HUES48 (cell line): ENCODE measurements at regions not wholly inside any gene's neighbourhood (a gene's known extent, or its start where the extent isn't known, plus 50 kb on each side); places are given as distances from the start of the nearest gene placed in this dataset.
"Not testable (repeated sequence)": the region's sequence is repeated elsewhere in the genome, so short reads cannot be mapped to it uniquely, and the experiment has no call there.

Experiments used
- H3K27ac ChIP-seq: one replicate; pipeline ENCODE4 v1.7.0; 2013; ENCODE audit warnings: low read depth, low read length, inconsistent platforms
- H3K27me3 ChIP-seq: 2 replicates; pipeline ENCODE4 v1.6.1; 2013; ENCODE audit warnings: mild to moderate bottlenecking, low read length; ENCODE audit not compliant: control insufficient read depth, insufficient read depth
- H3K36me3 ChIP-seq: 2 replicates; pipeline ENCODE4 v1.6.1; 2013; ENCODE audit warnings: low read length; ENCODE audit not compliant: control insufficient read depth, insufficient read depth
- H3K4me1 ChIP-seq: 2 replicates; pipeline ENCODE4 v1.6.1; 2013; ENCODE audit warnings: mild to moderate bottlenecking, low read length; ENCODE audit not compliant: control insufficient read depth, insufficient read depth
- H3K4me3 ChIP-seq: 2 replicates; pipeline ENCODE4 v1.5.1; 2013; ENCODE audit warnings: mild to moderate bottlenecking, low read depth, low read length
- H3K9ac ChIP-seq: 2 replicates; pipeline ENCODE4 v1.6.1; 2013; ENCODE audit warnings: mild to moderate bottlenecking, low read depth, low read length, moderate library complexity
- H3K9me3 ChIP-seq: 2 replicates; pipeline ENCODE4 v1.6.1; 2013; ENCODE audit warnings: low read length; ENCODE audit not compliant: control insufficient read depth, insufficient read depth

DNA sequence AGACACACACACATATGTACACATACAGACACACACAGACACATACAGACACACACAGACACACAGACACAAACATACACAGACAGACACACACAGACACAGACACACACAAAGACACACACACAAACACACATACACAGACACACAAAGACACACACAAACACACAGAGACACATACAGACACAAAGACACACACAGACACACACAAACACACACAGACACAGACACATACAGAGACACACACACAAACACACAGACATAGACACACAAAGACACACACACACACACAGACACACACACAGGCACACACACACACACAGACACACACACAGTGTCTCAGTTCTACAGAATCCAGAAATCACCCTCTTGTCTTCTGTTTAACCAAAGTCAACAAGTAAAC, 280.7 kb downstream of the ASMT start:
- H3K27ac ChIP-seq, result no peak overlapping the region
- no peaks in the 10 kb centered on the region for H3K27me3 ChIP-seq
- no peak overlapping the region for H3K9ac ChIP-seq
- no peaks in the 10 kb centered on the region for H3K4me1 ChIP-seq
- H3K4me3 ChIP-seq, result no peak overlapping the region
- no peaks in the 10 kb centered on the region for H3K36me3 ChIP-seq
- H3K9me3 ChIP-seq, result no peaks in the 10 kb centered on the region

DNA sequence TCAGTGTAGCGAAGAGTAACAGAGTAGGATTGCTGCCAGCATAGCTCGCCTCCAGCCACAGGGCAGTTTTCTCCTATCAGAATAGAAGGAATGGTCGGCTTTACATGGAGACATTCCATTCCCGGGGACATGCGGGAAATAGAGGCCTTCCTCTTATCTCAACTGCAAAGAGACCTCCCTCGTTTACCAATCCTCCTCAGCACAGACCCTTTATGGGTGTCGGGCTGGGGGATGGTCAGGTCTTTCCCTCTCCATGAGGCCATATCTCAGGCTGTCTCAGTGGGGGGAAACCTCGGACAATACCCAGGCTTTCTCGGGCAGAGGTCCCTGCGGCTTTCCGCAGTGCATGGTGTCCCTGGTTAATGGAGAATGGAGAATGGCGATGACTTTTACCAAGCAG, 285.0 kb downstream of the ASMT start:
- H3K27me3 ChIP-seq, result no peaks in the 10 kb centered on the region
- no peak overlapping the region for H3K4me3 ChIP-seq
- H3K36me3 ChIP-seq, result no peaks in the 10 kb centered on the region
- H3K4me1 ChIP-seq, result no peaks in the 10 kb centered on the region
- no peaks in the 10 kb centered on the region for H3K9me3 ChIP-seq
- no peak overlapping the region for H3K9ac ChIP-seq
- H3K27ac ChIP-seq, result no peak overlapping the region

DNA sequence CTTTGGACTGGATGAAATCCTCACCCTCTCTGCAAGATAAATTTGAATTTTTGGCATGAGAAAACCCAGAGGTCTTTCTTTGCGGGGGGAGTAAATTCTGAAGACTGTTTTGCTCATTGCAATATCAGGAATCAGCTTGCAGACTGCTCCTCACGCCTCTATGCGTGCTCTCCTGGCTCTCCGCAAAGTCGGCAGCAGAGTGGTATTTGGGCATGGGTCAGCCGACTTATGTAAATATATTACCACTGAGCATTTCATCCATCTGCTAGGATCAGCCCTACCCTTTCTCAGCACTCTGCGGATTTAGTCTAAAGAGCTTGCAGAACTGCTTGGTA, 288.0 kb downstream of the ASMT start:
- no peaks in the 10 kb centered on the region for H3K9me3 ChIP-seq
- no peaks in the 10 kb centered on the region for H3K27me3 ChIP-seq
- H3K27ac ChIP-seq, result no peak overlapping the region
- H3K4me3 ChIP-seq, result no peak overlapping the region
- no peaks in the 10 kb centered on the region for H3K36me3 ChIP-seq
- no peaks in the 10 kb centered on the region for H3K4me1 ChIP-seq
- no peak overlapping the region for H3K9ac ChIP-seq

DNA sequence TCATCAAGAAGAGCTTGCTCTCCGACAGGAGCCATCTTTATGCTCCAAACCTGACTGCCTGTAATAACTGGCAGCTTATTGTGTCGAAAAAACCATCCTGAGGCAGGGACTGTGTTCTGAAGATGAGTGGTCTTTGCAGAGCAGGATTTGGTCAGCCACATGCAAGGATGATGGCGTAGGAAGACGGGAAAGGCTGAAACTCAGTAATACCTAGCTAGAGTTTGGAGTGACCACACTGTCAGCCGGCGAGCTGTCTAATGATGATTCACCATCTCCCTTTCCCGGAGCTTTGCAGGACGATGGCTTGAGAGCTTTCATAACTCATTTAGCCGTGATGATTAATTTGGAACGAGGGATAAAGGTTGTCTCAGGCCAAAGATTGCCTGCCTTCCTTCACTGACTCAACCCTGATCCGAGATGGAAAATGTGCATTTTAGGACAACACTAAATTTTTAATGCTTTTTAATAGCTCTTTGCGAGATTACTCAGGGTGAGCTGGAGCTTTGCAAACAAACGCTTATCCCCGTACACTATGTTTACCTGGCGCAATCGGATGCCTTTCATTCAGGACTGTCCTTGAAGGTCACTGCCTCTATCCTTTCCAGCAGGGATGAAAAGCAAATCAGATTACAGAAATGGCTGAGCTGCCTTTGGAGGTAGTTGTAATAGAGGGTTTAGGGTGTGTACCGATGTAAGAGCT, 288.5 kb downstream of the ASMT start:
- no peaks in the 10 kb centered on the region for H3K36me3 ChIP-seq
- H3K27ac ChIP-seq, result no peak overlapping the region
- no peaks in the 10 kb centered on the region for H3K4me1 ChIP-seq
- no peaks in the 10 kb centered on the region for H3K27me3 ChIP-seq
- H3K9ac ChIP-seq, result no peak overlapping the region
- H3K9me3 ChIP-seq, result no peaks in the 10 kb centered on the region
- no peak overlapping the region for H3K4me3 ChIP-seq

DNA sequence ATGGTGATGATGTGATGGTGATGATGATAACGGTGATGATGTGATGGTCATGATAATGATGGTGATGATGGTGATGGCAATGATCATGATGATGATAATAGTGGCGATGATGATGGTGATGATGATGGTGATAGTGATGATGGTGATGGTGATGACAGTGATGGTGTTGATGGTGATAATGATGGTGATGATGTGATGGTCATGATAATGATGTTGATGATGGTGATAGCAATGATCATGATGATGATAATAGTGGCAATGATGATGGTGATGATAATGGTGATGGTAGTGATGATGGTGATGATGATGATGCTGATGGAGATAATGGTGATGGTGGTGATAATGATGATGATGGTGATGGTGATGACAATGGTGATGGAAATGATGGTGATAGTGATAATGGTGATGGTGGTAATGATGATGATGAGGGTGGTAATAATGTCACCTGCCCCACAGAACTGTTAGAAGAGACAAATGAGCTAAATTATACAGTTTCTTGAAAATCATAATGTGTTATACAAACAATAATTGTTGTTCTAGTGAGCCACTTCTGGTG, 289.9 kb downstream of the ASMT start:
- Histone ChIP-seq H3K4me3 (no peak overlapping the region), H3K9me3 (no peaks in the 10 kb centered on the region), H3K4me1 (0 out of 2 replicates have a peak, but pooled peaks cover 4% of the 10 kb centered on the region), H3K27me3 (no peaks in the 10 kb centered on the region), H3K27ac (no peak overlapping the region), H3K36me3 (no peaks in the 10 kb centered on the region), H3K9ac (no peak overlapping the region)

DNA sequence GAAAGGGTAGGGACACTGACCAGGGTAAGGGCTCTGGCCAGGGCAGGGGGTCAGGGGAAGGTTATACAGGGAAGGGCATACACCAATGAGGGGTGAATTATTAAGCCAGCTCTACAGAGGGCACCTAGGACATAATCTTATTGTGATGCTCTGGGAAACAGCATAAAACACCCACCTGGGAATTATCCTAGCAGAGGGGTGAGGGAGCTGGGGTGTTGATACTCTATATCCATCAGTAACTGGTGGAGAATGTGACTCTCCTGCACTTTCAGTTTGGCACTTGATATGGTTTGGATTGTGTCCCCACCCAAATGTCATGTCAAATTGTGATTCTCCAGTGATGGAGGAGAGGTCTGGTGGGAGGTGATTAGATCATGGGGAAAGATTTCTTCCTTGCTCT, 291.2 kb downstream of the ASMT start:
- H3K9me3 ChIP-seq, result no peaks in the 10 kb centered on the region
- H3K4me1 ChIP-seq, result 0 out of 2 replicates have a peak, but pooled peaks cover 5% of the 10 kb centered on the region
- H3K4me3 ChIP-seq, result no peak overlapping the region
- no peak overlapping the region for H3K27ac ChIP-seq
- H3K27me3 ChIP-seq, result no peaks in the 10 kb centered on the region
- H3K9ac ChIP-seq, result no peak overlapping the region
- no peaks in the 10 kb centered on the region for H3K36me3 ChIP-seq

DNA sequence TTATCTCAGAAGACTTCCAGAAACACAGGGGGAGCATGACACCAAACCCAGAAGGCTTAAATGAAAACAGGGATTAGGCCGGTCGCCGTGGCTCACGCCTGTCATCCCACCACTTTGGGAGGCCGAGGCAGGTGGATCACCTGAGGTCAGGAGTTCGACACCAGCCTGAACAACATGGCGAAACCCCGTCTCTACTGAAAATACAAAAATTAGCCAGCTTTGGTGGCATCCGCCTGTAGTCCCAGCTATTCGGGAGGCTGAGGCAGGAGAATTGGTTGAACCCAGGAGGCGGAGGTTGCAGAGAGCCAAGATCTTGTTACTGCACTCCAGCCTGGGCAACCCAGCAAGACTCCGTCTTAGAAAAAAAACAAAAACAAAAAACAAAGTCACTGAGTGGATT, 294.1 kb downstream of the ASMT start:
- not testable (repeated sequence) for H3K36me3 ChIP-seq, H3K9ac ChIP-seq, H3K9me3 ChIP-seq, H3K4me1 ChIP-seq, H3K4me3 ChIP-seq, H3K27me3 ChIP-seq, H3K27ac ChIP-seq

DNA sequence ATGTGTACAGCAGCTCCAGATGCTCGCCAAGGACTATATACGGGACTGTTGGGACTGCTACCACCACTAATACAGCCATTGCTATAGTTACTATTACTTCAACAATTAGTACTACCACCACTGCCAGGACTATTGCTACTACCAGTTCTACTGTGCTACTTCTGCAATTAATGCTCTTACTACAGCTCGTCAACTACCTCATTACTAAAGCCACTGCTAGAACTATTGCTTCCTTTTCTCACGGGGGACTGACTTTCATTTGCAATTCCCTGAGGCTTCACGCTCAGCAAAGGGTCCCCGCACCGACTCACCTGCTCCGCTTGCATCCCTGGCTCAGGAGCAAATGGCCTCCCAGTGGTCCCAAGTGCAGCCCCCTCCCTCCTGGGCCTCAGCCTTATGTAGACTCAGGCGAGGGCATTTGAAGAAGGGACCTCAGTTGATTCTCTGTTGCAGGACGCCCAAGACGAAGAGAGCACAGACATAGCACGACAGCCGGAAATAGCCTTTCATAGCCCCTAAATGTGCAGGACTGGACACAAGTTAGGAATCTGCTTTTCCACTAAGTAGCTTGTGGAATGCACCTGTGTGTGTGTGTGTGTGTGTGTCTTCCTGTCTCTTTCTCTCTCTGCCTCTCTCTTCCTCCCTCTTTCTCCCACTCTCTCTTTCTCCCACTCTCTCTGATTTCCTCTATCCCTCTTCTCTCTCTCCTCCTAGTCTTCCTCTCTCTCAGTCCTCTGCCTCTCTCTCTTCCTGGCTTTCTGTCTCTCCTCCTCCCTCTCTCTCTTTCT, 294.8 kb downstream of the ASMT start:
- H3K27ac ChIP-seq, result no peak overlapping the region
- no peaks in the 10 kb centered on the region for H3K9me3 ChIP-seq
- H3K9ac ChIP-seq, result no peak overlapping the region
- no peaks in the 10 kb centered on the region for H3K36me3 ChIP-seq
- peaks cover 7% of the 10 kb centered on the region; the same call in 1 of the 2 replicates for H3K4me1 ChIP-seq
- no peaks in the 10 kb centered on the region for H3K27me3 ChIP-seq
- no peak overlapping the region for H3K4me3 ChIP-seq

DNA sequence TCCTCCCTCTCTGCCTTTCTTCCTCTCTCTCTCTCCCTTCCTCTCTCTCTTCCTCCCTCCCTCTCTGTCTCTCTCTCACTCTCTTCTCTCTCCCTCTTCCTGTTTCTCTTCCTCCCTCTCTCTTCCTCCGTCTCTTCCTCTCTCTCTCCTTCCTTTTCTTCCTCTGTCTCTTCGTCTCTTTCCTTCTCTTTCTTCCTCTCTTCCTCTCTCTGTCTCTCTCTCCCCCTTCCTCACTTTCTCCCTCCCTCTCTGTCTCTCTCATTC, 295.3 kb downstream of the ASMT start:
- no peaks in the 10 kb centered on the region for H3K36me3 ChIP-seq
- no peak overlapping the region for H3K27ac ChIP-seq
- no peaks in the 10 kb centered on the region for H3K27me3 ChIP-seq
- no peaks in the 10 kb centered on the region for H3K9me3 ChIP-seq
- peaks cover 10% of the 10 kb centered on the region; the same call in 1 of the 2 replicates for H3K4me1 ChIP-seq
- H3K4me3 ChIP-seq, result no peak overlapping the region
- H3K9ac ChIP-seq, result no peak overlapping the region

DNA sequence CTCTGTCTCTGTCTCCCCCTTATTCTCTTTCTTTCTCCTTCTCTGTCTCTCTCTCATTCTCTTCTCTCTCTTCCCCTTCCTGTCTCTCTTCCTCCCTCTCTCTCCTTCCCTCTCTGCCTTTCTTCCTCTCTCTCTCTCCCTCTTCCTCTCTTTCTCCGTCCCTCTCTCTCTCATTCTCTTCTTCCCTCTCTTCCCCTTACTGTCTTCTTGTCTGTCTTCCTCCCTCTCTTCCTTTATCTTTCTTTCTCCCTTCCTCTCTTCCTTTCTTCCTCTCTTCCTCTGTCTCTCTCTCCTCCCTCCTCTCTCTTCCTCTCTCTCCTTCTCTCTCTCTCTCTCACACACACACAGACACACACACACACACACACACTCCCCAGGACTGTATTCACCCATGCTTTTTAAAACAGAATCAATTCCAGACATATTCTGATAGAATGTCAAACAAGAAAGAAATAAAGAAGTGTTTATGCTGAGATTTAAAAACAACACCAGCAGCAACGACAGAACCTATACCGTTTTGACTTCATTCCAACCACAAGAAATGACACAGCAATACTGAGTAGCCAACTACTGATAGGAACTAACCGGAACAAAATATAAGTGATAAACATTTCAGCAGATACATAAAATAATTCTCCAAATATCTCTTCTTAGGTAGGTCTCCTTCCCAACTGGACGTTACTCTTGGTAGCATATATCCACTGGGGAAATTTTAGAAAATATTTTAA, 296.7 kb downstream of the ASMT start:
- no peaks in the 10 kb centered on the region for H3K9me3 ChIP-seq
- H3K4me1 ChIP-seq, result peaks cover 10% of the 10 kb centered on the region; the same call in 1 of the 2 replicates
- H3K4me3 ChIP-seq, result no peak overlapping the region
- no peaks in the 10 kb centered on the region for H3K36me3 ChIP-seq
- H3K27me3 ChIP-seq, result no peaks in the 10 kb centered on the region
- H3K27ac ChIP-seq, result no peak overlapping the region
- H3K9ac ChIP-seq, result no peak overlapping the region

DNA sequence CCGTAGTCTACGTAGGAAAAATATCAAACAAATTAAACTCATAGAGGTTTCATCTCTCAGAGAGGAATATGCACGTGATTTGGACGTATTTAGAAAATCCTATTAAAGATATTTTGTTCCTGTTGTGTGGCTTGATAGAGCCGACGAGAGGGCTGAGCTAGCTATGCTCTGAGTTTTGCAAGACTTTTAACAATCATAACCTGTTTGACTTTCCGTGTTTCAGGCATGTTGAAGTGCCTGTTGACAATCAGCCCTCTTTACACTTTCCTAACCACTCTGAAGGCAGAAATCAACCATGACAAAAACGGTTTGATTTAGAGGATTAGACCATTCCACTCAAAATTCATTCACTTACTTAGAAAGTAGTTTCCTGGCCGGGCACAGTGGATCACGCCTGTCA, 297.3 kb downstream of the ASMT start:
- Histone ChIP-seq H3K27me3 (no peaks in the 10 kb centered on the region), H3K4me3 (no peak overlapping the region), H3K36me3 (no peaks in the 10 kb centered on the region), H3K9me3 (no peaks in the 10 kb centered on the region), H3K9ac (no peak overlapping the region), H3K27ac (no peak overlapping the region), H3K4me1 (peaks cover 10% of the 10 kb centered on the region; the same call in 1 of the 2 replicates)
